Stimulated activated naive CD8-positive, alpha-beta T cell treated with anti-CD3 and anti-CD28 coated beads, Interleukin-15, amount 100 ng/mL, for 72 hours (primary cell): ENCODE measurements at regions not wholly inside any gene's neighbourhood (a gene's known extent, or its start where the extent isn't known, plus 50 kb on each side); places are given as distances from the start of the nearest gene placed in this dataset.
"Not testable (repeated sequence)": the region's sequence is repeated elsewhere in the genome, so short reads cannot be mapped to it uniquely, and the experiment has no call there.

ENCODE experiments used
- ATAC-seq: fragments of 150-1000 bp; cut with Tn5 transposase; 2 replicates; pipeline ENCODE4 v1.10.0; 2021; ENCODE audit warnings: mild to moderate bottlenecking, moderate library complexity
- DNase-seq, 2 donors: peaks; one replicate each; pipeline ENCODE4 v3.0.0; 2021 to 2022
- H3K27ac Mint-ChIP-seq, 2 donors: one replicate each; pipeline ENCODE4 v1.8.0; 2022; ENCODE audit warnings: mild to moderate bottlenecking in 2 of 2, mixed read lengths in 2 of 2, moderate library complexity in 2 of 2
- H3K27me3 Mint-ChIP-seq: one replicate; pipeline ENCODE4 v1.8.0; 2022; ENCODE audit warnings: mixed read lengths
- H3K4me1 Mint-ChIP-seq: one replicate; pipeline ENCODE4 v1.8.0; 2022; ENCODE audit warnings: mild to moderate bottlenecking, mixed read lengths
- H3K4me3 Mint-ChIP-seq, 2 donors: one replicate each; pipeline ENCODE4 v1.8.0; 2022; ENCODE audit warnings: mild to moderate bottlenecking in 2 of 2, mixed read lengths in 2 of 2, moderate library complexity in 1 of 2
- H3K9me3 Mint-ChIP-seq, 2 donors: one replicate each; pipeline ENCODE4 v1.8.0; 2022; ENCODE audit warnings: mixed read lengths in 2 of 2

DNA sequence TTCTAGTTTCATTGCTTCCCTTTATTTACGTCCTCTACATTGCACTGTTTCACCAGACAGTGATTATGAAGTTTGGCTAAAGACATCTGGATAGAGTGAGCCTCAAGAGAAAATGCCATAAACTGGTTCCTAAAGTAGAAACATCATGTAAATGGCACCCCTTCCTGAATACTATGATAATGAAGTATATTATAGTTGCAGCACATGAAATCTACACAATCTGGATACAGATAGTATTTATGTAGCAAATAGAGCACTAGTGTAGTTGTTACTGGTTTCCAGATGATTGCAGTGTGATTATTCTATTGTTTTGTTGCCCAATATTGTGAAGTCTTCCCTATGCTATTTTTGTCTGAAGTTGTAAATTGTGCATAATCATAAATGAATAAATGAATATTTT, 2786.9 kb upstream of the PCDH20 start:
- ATAC-seq, result no peak
- Mint-ChIP-seq H3K27ac (no peak overlapping the region), H3K27me3 (no peaks in the 10 kb centered on the region), H3K4me1 (no peaks in the 10 kb centered on the region), H3K4me3 (no peak overlapping the region), H3K9me3 (peaks cover 5 to 13% of the 10 kb centered on the region in 2 donors)
- no peak for DNase-seq

DNA sequence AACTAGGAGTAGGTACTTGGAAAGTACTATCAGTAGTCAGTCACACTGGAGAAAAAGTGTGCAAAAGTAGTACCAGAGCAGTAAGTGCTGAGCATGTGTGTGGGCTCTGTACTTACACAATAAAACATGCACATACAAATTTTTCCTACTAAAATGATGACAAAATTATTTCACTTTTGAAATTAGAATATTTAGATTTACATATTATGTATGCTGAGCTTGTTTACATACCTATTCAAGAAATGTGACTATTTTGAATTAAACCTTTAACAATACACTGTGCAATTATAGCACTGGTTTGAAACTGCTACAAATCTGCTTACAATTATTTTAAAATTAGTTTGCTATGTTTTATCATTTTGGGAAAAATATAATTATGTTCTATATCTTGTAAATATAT, 2781.6 kb upstream of the PCDH20 start:
- Mint-ChIP-seq H3K4me3 (no peak overlapping the region), H3K27ac (no peak overlapping the region), H3K4me1 (no peaks in the 10 kb centered on the region), H3K27me3 (no peaks in the 10 kb centered on the region), H3K9me3 (peaks cover 5 to 6% of the 10 kb centered on the region in 2 donors)
- no peak for ATAC-seq
- no peak for DNase-seq

DNA sequence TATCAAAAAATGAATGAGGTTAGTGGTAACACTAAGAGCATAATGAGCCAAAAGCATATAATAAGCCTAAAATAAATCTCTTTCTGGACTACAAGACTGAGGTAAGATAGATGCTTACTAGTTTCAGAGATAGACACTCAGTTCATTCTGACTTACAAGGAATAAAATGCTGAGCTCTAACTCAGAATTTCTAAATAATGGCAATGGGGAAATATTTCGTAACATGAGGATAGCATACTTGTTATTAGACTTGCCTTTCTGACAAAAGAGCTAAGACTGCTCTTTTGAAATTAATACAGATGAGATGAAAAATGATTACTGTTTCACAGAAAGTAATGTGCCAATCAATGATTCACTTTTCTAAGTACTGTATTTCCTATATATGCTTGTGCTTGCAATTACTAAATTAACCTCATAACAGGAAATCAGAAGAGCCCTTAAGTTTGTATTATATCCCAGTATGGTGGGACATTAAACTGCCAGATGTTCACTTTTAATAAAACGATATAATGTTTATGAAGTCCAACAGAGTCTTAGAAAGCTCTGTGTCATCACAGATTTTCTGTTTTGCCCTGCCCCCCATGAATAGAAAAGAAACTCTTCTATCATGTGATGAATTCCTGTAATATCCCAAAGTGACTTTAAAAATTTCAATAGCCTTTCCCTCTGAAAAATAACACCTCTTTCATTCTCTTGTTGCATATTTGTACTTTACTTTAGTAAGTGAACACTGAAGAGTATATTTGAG, 2771.0 kb upstream of the PCDH20 start:
- Mint-ChIP-seq H3K4me1 (no peaks in the 10 kb centered on the region), H3K4me3 (no peak overlapping the region), H3K27ac (no peak overlapping the region), H3K27me3 (no peaks in the 10 kb centered on the region), H3K9me3 (peaks cover 6 to 17% of the 10 kb centered on the region in 2 donors)
- DNase-seq (no peak), ATAC-seq (no peak)

DNA sequence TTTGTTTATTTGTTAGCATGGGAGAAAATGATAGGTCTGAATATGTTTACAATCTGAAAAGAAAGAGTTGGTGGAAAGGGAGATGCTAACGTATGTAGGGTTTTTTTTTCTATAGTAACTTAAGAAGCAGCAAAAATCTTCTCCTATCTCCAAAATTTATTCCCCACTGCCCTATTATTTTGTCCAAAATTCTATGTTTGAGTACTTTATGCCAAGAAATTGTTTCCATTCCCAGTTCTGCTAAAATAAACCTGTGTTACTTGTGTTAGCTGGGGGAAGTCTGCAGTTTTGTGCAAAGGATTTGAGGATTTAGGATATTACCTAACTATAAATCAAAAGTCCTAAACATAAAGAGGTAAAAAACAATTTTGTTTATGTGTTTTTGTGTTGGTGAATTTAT, 2770.4 kb upstream of the PCDH20 start:
- Mint-ChIP-seq H3K9me3 (peaks cover 6 to 17% of the 10 kb centered on the region in 2 donors), H3K4me1 (no peaks in the 10 kb centered on the region), H3K4me3 (no peak overlapping the region), H3K27ac (no peak overlapping the region), H3K27me3 (no peaks in the 10 kb centered on the region)
- no peak for DNase-seq
- no peak for ATAC-seq

DNA sequence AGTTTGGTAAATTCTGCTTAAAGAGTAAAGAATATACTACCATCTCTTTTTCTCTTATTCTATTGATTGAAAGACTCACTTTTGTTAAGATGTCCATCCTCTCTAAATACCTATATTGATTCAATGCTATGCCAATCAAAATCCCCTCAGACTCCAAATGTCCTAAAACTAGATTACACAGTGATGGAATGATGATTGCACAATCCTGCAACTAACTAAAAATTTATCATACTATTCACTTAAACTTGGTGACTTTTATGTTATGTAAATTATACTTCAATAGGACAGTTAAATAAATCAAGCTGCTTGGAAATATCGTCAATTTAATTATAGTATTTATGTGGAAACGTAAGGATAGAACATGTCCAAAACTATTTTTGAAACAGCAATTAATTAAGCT, 2765.1 kb upstream of the PCDH20 start:
- ATAC-seq (no peak), DNase-seq (no peak)
- Mint-ChIP-seq H3K4me1 (no peaks in the 10 kb centered on the region), H3K4me3 (no peak overlapping the region), H3K9me3 (peaks cover 6 to 23% of the 10 kb centered on the region in 2 donors), H3K27ac (no peak overlapping the region), H3K27me3 (no peaks in the 10 kb centered on the region)

DNA sequence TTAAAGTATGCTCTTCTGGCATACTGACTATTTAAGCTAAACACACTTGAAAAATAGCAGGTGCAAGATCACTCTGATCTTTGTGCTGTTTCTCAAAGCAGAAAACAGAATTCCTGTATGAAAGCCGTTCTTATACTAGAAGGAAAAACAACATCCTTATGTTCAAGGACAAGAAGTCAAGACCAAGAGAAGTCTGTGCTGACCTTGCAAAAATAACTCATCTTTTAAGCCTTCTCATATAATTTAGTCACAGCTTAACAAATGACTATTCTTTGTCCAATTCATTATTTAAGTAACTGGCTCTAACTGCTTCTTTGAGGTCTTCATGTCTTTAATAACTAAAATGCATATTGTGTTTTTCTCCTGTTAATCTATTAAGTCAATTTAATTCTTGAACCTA, 2750.2 kb upstream of the PCDH20 start:
- no peaks in the 10 kb centered on the region for H3K4me1 Mint-ChIP-seq
- ATAC-seq (no peak), DNase-seq (no peak)
- H3K4me3 Mint-ChIP-seq, result no peak overlapping the region
- H3K9me3 Mint-ChIP-seq, result peaks cover 0 to 9% of the 10 kb centered on the region in 2 donors
- no peak overlapping the region for H3K27ac Mint-ChIP-seq
- H3K27me3 Mint-ChIP-seq, result no peaks in the 10 kb centered on the region

DNA sequence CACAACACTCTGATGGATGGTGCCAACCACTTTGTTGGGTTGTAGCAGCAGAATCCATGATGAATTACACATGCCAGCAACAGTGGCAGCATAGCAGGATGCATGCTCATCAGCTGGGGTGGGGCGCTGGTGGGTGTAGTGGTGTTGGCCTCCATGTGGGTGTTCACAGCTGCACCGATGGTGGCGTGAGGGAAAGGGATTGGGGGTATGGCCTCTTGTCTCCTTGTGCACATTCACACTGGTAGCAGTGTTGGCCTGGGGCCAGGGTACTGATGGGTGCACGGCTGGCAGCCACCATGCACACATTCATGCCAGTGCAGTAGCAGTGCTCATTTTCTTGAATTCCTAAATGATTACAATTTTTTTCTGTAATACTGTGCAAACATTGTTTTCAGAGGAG, 2748.8 kb upstream of the PCDH20 start:
- H3K4me1 Mint-ChIP-seq, result no peaks in the 10 kb centered on the region
- no peak overlapping the region for H3K27ac Mint-ChIP-seq
- ATAC-seq (no peak), DNase-seq (no peak)
- H3K4me3 Mint-ChIP-seq, result no peak overlapping the region
- no peaks in the 10 kb centered on the region for H3K27me3 Mint-ChIP-seq
- peaks cover 0 to 9% of the 10 kb centered on the region in 2 donors for H3K9me3 Mint-ChIP-seq

DNA sequence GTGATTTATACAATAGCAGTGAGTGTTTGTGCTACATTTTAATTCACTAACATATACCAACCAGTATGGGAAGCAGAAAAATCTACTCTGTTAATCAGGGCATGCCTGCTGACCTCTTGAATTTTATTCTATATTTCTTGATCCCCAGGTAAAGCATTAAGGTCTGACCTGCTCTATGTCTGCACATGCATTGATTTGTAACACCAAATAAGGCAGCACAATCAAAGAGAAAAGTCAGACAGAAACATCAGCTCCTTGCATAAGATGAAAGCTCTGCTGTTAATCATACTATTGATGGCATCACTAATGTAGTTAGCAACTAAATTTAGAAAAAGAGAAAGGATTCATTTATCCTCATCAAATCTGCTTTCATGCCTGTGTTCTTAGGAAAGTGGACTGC, 2744.8 kb upstream of the PCDH20 start:
- no peak overlapping the region for H3K4me3 Mint-ChIP-seq
- no peak for DNase-seq
- no peak overlapping the region for H3K27ac Mint-ChIP-seq
- peaks cover 0 to 16% of the 10 kb centered on the region in 2 donors for H3K9me3 Mint-ChIP-seq
- no peak for ATAC-seq
- H3K4me1 Mint-ChIP-seq, result no peaks in the 10 kb centered on the region
- H3K27me3 Mint-ChIP-seq, result no peaks in the 10 kb centered on the region

DNA sequence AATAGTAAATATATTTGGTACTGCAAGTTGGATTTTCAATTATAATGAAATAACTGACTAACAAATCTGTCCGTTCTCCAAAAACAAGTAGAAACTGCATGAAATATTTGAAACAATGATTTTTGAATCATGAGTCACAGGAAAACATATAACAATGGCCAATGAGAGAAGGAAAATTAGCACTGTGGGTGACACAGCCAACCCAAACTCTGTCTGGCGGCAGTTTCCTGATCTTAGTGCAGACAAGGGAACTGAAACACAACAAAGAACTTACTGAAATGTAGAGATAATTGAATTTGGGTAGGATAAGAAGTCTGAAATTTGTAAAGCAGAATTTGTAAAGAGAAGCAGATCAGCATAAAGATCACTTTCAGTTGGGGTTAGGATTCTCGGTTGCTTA, 2743.3 kb upstream of the PCDH20 start:
- Mint-ChIP-seq H3K27ac (no peak overlapping the region), H3K27me3 (no peaks in the 10 kb centered on the region), H3K9me3 (peaks cover 0 to 11% of the 10 kb centered on the region in 2 donors), H3K4me1 (no peaks in the 10 kb centered on the region), H3K4me3 (no peak overlapping the region)
- DNase-seq, result no peak
- no peak for ATAC-seq

DNA sequence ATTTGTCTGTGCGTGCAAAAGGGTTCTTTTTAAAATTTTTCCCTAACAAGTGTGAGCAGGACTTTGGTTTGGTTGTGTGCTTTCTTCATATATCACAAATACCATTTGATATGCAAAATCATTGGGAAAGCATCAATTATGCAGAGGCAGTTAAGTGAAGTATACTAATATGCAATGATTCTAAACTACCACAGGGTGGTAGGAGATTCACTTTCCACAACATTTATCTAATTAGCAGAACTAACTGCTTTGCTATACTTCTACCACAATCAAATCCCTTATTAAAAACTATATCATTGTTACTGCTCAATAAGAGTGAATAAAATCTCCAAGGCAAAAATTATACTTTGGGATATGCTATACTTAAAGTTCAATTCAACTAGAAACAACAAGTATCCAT, 2738.9 kb upstream of the PCDH20 start:
- Mint-ChIP-seq H3K27ac (no peak overlapping the region), H3K4me1 (no peaks in the 10 kb centered on the region), H3K9me3 (peaks cover 0 to 7% of the 10 kb centered on the region in 2 donors), H3K4me3 (no peak overlapping the region), H3K27me3 (no peaks in the 10 kb centered on the region)
- ATAC-seq (no peak), DNase-seq (no peak)

DNA sequence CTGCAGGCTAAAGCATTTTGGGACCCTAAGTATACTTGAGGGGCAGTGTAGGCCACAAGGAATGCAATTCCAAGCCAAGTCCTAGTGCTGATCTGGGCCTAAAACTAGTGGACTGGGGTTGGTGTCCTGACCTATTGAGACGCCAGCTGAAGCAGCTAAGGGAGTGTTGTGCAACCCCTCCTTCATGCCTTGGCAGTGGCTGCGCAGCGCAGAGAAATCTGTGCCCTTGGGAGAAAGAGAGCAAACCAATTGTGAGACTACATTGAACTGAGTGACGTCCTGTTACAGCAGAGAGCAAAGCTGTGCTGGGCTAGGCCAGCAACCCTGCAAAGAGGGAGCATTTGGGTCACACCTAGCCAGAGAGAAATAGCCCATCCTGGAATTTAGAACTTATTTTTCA, 2715.0 kb upstream of the PCDH20 start:
- ATAC-seq (no peak), DNase-seq (no peak)
- Mint-ChIP-seq H3K4me3 (no peak overlapping the region), H3K27ac (no peak overlapping the region), H3K9me3 (peaks cover 9 to 25% of the 10 kb centered on the region in 2 donors), H3K27me3 (no peaks in the 10 kb centered on the region), H3K4me1 (no peaks in the 10 kb centered on the region)

DNA sequence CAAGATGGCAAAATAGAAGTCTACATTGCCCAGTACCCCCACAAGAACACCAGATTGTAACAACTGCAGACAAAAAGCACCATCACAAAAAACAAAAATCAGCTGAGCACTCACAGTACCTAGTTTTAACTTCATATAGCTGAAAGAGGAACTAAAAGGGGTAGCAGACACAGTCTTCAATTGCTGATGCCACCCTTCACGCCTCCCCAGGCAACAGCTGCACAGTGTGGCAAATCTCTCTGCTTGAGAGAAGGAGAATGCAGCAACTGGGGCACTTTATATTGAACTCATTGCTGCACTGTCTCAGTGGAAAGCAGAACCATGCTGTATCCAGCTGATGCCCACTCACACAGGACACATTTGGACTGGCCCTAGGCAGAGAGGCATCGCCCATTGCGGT, 2714.5 kb upstream of the PCDH20 start:
- Mint-ChIP-seq H3K4me1 (no peaks in the 10 kb centered on the region), H3K9me3 (peaks cover 9 to 24% of the 10 kb centered on the region in 2 donors), H3K4me3 (no peak overlapping the region), H3K27me3 (no peaks in the 10 kb centered on the region), H3K27ac (no peak overlapping the region)
- no peak for DNase-seq
- no peak for ATAC-seq

DNA sequence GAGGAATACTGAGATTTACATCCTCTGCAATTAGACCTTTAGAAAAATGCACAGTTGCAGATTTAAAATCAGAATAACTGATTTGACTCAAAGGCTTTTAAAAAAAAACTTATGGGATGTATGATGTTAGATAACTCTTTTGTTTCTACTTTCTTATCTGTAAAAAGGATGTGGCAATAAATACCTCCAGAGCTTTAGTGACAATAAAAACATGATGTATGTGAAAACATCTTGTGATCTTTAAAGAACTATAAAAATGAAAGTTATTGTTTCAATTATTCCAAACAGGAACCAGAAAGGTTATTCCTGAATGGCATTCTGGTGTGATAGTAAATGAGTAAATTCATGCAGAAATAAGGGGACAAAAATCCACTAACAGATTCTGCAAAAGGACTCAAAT, 2712.2 kb upstream of the PCDH20 start:
- Mint-ChIP-seq H3K9me3 (peaks cover 1 to 13% of the 10 kb centered on the region in 2 donors), H3K4me3 (no peak overlapping the region), H3K27me3 (no peaks in the 10 kb centered on the region), H3K4me1 (no peaks in the 10 kb centered on the region), H3K27ac (no peak overlapping the region)
- no peak for ATAC-seq
- DNase-seq, result no peak

DNA sequence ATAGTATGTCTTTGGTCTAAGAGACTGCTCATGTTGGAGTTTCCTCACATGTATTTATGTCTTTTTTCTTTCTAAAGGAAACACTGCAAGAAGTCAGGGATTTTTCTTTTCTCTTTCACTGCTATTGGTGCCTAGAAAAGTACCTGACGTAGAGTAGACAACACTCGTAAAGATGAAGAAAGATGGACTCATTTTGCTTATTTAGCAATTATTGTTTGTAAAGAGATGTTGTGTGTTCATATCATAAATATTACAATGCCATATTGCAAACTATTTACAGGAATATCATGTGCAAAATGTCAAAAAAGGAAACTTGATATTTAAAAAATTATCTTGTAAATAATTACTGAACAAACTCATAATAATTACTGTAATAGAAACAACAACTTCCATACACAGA, 2711.5 kb upstream of the PCDH20 start:
- DNase-seq, result no peak
- Mint-ChIP-seq H3K4me1 (no peaks in the 10 kb centered on the region), H3K27ac (no peak overlapping the region), H3K27me3 (no peaks in the 10 kb centered on the region), H3K4me3 (no peak overlapping the region), H3K9me3 (peaks cover 0 to 6% of the 10 kb centered on the region in 2 donors)
- ATAC-seq, result no peak

DNA sequence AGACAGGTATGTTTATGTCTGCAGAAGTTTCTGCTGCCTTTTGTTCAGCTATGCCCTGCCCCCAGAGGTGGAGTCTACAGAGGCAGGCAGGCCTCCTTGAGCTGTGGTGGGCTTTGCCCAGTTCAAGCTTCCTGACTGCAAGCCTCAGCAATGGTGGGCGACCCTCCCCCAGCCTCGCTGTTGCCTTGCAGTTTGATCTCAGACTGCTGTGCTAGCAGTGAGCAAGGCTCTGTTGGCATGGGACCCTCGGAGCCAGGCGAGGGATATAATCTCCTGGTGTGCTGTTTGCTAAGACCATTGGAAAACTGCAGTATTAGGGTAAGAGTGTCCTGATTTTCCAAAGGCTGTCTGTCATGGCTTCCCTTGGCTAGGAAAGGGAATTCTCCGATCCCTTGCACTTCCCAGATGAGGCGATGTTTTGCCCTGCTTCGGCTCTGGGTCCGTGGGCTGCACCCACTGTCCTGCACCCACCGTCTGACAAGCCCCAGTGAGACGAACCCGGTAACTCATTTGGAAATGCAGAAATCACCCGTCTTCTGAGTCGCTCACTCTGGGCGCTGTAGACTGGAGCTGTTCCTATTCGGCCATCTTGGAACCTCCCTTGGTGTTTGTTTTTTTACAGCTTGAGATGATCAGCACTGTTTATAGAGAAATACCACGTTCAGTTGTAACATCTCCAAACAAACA, 2705.5 kb upstream of the PCDH20 start:
- not testable (repeated sequence) for H3K27ac Mint-ChIP-seq, DNase-seq, ATAC-seq, H3K4me3 Mint-ChIP-seq, H3K27me3 Mint-ChIP-seq, H3K4me1 Mint-ChIP-seq
- peaks cover 27 to 40% of the 10 kb centered on the region in 2 donors for H3K9me3 Mint-ChIP-seq

DNA sequence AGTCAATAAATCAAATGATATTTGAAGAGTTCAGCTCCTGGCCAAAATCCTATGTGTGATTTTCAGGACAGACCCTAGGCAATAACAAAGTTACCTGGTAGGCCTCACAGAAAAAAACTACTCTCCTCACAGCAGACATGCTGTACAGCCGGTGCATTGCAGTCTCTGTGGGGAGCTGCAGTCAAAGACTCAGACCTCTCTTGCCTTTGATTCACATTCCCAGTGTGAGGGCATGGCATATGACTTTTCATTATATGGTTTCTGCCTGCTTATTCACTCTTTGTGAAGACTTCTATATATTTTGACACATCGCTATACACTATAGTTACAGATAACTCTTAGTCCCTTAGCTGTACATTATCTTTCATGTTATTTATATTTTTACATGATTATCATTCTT, 2684.3 kb upstream of the PCDH20 start:
- no peaks in the 10 kb centered on the region for H3K27me3 Mint-ChIP-seq
- no peaks in the 10 kb centered on the region for H3K4me1 Mint-ChIP-seq
- ATAC-seq (no peak), DNase-seq (no peak)
- no peak overlapping the region for H3K27ac Mint-ChIP-seq
- peaks cover 4 to 5% of the 10 kb centered on the region in 2 donors for H3K9me3 Mint-ChIP-seq
- no peak overlapping the region for H3K4me3 Mint-ChIP-seq
